SK-N-DZ (cell line): ENCODE measurements at regions not wholly inside any gene's neighbourhood (a gene's known extent, or its start where the extent isn't known, plus 50 kb on each side); places are given as distances from the start of the nearest gene placed in this dataset.

Source experiments
- DNase-seq: peaks from one replicate; pipeline ENCODE4 v3.0.0-alpha.2; 2015; ENCODE audit warnings: low spot score

GRCh38 chr17:52237151-52237550 is 78.6 kb upstream of the CA10 start:
- no peak for DNase-seq

- DNase-seq, result no peak
Measured at GRCh38 chr17:52235516-52235915, 77.0 kb upstream of the CA10 start.

GRCh38 chr17:52233632-52234031 is 75.1 kb upstream of the CA10 start:
- DNase-seq, result no peak

GRCh38 chr17:52233176-52233575 is 74.7 kb upstream of the CA10 start:
- DNase-seq, result no peak

- no peak for DNase-seq
Measured at GRCh38 chr17:52228823-52229222, 70.3 kb upstream of the CA10 start.

- DNase-seq, result no peak
Measured at GRCh38 chr17:52227926-52228325, 69.4 kb upstream of the CA10 start.

GRCh38 chr17:52213451-52213850 is 54.9 kb upstream of the CA10 start:
- no peak for DNase-seq

- no peak for DNase-seq
Measured at GRCh38 chr17:52212851-52213250, 54.3 kb upstream of the CA10 start.

GRCh38 chr17:52209507-52209906 is 51.0 kb upstream of the CA10 start:
- no peak for DNase-seq
